ENCODE measurements at regions not wholly inside any gene's neighbourhood (a gene's known extent, or its start where the extent isn't known, plus 50 kb on each side); places are given as distances from the start of the nearest gene placed in this dataset.

DNA sequence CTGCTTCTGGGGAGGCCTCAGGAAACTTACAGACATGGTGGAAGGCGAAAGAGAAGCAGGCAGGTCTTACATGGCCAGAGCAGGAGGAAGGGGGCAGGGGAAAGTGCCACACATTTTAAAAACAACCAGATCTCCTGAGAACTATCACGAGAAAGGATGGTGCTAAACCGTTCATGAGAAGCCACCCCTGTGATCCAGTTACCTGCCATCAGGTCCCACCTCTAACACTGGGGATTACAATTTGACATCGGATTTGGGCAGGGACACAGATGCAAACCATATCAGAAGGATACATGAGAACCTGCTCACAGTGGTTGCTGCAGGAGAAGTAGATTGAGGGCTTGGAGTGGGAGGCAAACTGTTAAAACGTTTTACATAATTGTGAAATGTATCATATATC, 152.2 kb downstream of the ADAMTS15 start:
- H3K36me3 ChIP-seq: no peaks in the 10 kb centered on the region
- peak overlapping the region in 8 of 10 donors; percentile 4 to 73 (median 52) for H3K27ac ChIP-seq
- H3K4me1 ChIP-seq: peaks cover 0 to 29% (median 19%) of the 10 kb centered on the region in 9 donors
- no peaks in the 10 kb centered on the region for H3K27me3 ChIP-seq
- H3K4me3 ChIP-seq: no peak overlapping the region
- no peak for ATAC-seq
- intact Hi-C loops (cut with DNase I): loop anchor here in 1 of 10 donors (10.0 kb wide), 1 partner anchor 146 kb away; no protein-coding TSS in a partner anchor
- DNase-seq: no peak
- 58% methylated on average over 5 of the region's 5 CpGs for WGBS, 2 donors
- TF ChIP-seq, protein P1, sequence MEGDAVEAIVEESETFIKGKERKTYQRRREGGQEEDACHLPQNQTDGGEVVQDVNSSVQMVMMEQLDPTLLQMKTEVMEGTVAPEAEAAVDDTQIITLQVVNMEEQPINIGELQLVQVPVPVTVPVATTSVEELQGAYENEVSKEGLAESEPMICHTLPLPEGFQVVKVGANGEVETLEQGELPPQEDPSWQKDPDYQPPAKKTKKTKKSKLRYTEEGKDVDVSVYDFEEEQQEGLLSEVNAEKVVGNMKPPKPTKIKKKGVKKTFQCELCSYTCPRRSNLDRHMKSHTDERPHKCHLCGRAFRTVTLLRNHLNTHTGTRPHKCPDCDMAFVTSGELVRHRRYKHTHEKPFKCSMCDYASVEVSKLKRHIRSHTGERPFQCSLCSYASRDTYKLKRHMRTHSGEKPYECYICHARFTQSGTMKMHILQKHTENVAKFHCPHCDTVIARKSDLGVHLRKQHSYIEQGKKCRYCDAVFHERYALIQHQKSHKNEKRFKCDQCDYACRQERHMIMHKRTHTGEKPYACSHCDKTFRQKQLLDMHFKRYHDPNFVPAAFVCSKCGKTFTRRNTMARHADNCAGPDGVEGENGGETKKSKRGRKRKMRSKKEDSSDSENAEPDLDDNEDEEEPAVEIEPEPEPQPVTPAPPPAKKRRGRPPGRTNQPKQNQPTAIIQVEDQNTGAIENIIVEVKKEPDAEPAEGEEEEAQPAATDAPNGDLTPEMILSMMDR (IDR thresholded peaks at IDR 0.05): no peak
- H3K9me3 ChIP-seq: no peaks in the 10 kb centered on the region

DNA sequence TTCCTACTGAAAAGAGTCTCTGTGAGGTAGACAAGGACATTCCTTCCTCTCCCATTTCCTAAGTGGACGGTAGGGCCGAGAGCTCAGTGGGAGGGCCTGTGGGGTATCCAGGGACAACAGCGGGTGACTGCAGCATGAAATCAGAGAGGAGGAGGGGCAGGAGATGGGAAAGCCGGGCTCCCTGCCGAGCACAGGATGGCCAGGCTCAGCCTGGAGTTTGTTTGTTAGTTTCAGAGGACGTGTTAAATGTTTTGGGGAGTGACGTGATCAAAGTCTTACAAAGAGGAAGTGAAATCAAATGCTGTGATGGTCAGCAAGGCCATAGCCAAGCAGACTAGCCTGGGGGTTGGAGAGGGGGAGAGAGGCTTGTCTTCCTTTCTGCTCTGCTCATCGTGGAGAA, 152.7 kb downstream of the ADAMTS15 start:
- Histone ChIP-seq H3K4me1 (peaks cover 0 to 29% (median 19%) of the 10 kb centered on the region in 9 donors), H3K36me3 (no peaks in the 10 kb centered on the region), H3K27ac (peak overlapping the region in 8 of 10 donors; percentile 4 to 73 (median 57)), H3K4me3 (no peak overlapping the region), H3K9me3 (no peaks in the 10 kb centered on the region), H3K27me3 (no peaks in the 10 kb centered on the region)
- ATAC-seq (peak; percentile 83 to 98 (median 96)), DNase-seq (peak; percentile 72 to 79)
- WGBS, 2 donors: 5 to 14% methylated on average over 8 of the region's 8 CpGs
- intact Hi-C loops (cut with DNase I): loop anchor here in 1 of 10 donors (10.0 kb wide), 1 partner anchor 146 kb away; no protein-coding TSS in a partner anchor
- TF ChIP-seq, protein P1 (IDR thresholded peaks at IDR 0.05): no peak

DNA sequence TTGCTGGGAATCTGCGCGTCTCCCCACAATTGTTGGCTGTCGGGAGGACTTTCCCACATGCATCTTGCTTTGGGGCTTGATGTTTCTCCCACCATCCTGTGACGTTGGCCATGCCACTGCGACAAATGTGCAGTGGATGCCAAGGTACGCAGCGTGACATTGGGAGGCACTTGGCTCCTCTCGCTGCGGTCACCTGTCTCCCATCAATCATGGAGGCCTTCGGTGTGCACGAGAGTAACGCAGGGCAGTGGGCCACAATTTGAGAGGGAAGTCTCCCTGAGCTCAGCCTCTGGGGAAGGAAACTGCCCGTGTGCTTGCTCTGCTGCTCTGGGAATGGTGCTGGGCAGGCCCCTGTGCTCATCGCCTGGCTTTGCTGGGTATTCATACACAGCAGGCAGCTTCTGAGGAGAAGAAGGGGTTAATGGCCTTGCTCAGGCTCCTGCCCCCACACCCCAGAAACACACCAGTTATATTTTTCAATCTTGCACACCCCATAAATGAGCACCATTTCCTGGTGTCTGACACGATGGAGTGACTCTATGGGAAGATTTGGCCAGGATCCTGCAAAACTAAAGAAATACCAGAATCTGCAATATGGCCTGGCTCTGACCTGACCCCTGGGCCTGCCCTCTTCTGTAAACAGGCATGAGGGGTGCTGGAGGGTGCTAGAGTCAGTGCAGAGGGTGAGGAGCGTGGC, 153.5 kb downstream of the ADAMTS15 start:
- ATAC-seq: no peak
- H3K4me1 ChIP-seq: peaks cover 4 to 36% (median 23%) of the 10 kb centered on the region in 9 donors
- TF ChIP-seq, protein P1 (IDR thresholded peaks at IDR 0.05): no peak
- WGBS, 2 donors: 92 to 94% methylated on average over 16 of the region's 16 CpGs
- H3K9me3 ChIP-seq: no peaks in the 10 kb centered on the region
- H3K27me3 ChIP-seq: no peaks in the 10 kb centered on the region
- no peak for DNase-seq
- no peak overlapping the region for H3K4me3 ChIP-seq
- intact Hi-C loops (cut with DNase I): loop anchor here in 1 of 10 donors (10.0 kb wide), 1 partner anchor 147 kb away; no protein-coding TSS in a partner anchor
- H3K36me3 ChIP-seq: no peaks in the 10 kb centered on the region
- peak overlapping the region in 6 of 10 donors; percentile 46 to 62 (median 60) for H3K27ac ChIP-seq

DNA sequence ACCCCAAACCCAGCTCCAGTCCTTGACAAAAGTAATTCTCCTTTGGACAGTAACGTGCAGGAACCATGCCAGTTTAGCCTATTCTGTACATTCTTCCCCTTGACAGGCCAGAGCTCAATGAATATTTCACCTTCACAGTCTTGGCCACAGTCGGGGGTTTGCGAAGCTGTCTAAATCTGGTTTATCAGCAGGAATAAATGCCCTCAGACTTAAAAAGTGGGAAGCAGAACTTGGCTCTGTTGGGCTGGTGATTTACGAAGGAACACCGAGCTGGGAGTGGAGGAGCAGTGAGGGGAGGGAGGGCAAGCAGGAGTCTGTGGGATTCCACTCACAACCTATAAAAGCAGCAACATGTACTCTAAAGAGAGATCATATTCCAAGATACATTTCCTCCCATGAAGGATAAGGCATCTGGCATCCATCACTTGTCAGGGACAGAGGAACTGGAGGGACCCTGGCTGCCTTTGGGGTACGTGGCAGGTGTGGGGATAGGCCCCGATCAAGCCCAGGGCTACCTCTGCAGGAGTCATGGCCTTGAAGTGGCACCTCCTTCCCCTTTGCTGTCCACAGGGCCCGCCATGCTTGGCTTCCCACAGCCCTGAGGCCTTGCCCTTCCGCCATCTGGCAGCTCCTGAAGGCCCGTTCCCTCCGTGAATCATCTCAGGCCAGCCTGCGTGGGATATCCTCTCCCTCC, 154.3 kb downstream of the ADAMTS15 start:
- no peak for DNase-seq
- WGBS, 2 donors: 79 to 83% methylated on average over 12 of the region's 12 CpGs
- H3K27me3 ChIP-seq: no peaks in the 10 kb centered on the region
- H3K4me3 ChIP-seq: no peak overlapping the region
- no peaks in the 10 kb centered on the region for H3K9me3 ChIP-seq
- peak overlapping the region in 1 of 10 donors; percentile 7 for H3K27ac ChIP-seq
- ATAC-seq: no peak
- H3K36me3 ChIP-seq: no peaks in the 10 kb centered on the region
- TF ChIP-seq, protein P1 (IDR thresholded peaks at IDR 0.05): no peak
- peaks cover 4 to 44% (median 26%) of the 10 kb centered on the region in 9 donors for H3K4me1 ChIP-seq
- intact Hi-C loops (cut with DNase I): loop anchor here in 1 of 10 donors (10.0 kb wide), 1 partner anchor 148 kb away; no protein-coding TSS in a partner anchor

Measured in heart right ventricle (tissue), 16 donors.